HL-60 (cell line): ENCODE measurements at regions not wholly inside any gene's neighbourhood (a gene's known extent, or its start where the extent isn't known, plus 50 kb on each side); places are given as distances from the start of the nearest gene placed in this dataset.

ENCODE experiments used
- DNase-seq, 2 experiments: peaks; one replicate each; pipeline ENCODE4 v3.0.0-alpha.2; 2010 to 2020; ENCODE audit warnings: low read depth in 1 of 2, low spot score in 1 of 2
- H3K27ac ChIP-seq: fragments of 250-450 bp; sonication (Bioruptor Pico); replicated peaks from 2 replicates; pipeline ENCODE4 v1.5.1; 2020; ENCODE audit warnings: mild to moderate bottlenecking, moderate library complexity
- H3K27me3 ChIP-seq: fragments of 250-450 bp; sonication (Bioruptor Pico); 2 replicates; pipeline ENCODE4 v1.5.1; 2021; ENCODE audit warnings: mild to moderate bottlenecking, moderate library complexity; ENCODE audit not compliant: insufficient read depth, poor library complexity, severe bottlenecking
- H3K4me3 ChIP-seq: replicated peaks from 2 replicates; pipeline ENCODE4 v1.5.1; 2011; ENCODE audit warnings: mild to moderate bottlenecking, control low read depth, low read length; ENCODE audit not compliant: insufficient read depth
- GABPA ChIP-seq: IDR thresholded peaks from 2 replicates; pipeline ENCODE4 v1.6.1; 2012; ENCODE audit warnings: low read depth
- POLR2AphosphoS5 ChIP-seq: IDR thresholded peaks from 2 replicates; pipeline ENCODE4 v1.6.1; 2012; ENCODE audit warnings: low read depth
- REST ChIP-seq: IDR thresholded peaks from 2 replicates; pipeline ENCODE4 v1.6.1; 2012; ENCODE audit warnings: low read depth; ENCODE audit not compliant: insufficient replicate concordance
- SPI1 ChIP-seq: IDR thresholded peaks from 2 replicates; pipeline ENCODE4 v1.6.1; 2012; ENCODE audit warnings: low read depth, mild to moderate bottlenecking, borderline replicate concordance
- TF ChIP-seq, protein P1 (sequence below): IDR thresholded peaks from one replicate; pipeline ENCODE4 v1.5.1; 2011; ENCODE audit warnings: low read length, control low read depth, inconsistent platforms; ENCODE audit not compliant: insufficient read depth

DNA sequence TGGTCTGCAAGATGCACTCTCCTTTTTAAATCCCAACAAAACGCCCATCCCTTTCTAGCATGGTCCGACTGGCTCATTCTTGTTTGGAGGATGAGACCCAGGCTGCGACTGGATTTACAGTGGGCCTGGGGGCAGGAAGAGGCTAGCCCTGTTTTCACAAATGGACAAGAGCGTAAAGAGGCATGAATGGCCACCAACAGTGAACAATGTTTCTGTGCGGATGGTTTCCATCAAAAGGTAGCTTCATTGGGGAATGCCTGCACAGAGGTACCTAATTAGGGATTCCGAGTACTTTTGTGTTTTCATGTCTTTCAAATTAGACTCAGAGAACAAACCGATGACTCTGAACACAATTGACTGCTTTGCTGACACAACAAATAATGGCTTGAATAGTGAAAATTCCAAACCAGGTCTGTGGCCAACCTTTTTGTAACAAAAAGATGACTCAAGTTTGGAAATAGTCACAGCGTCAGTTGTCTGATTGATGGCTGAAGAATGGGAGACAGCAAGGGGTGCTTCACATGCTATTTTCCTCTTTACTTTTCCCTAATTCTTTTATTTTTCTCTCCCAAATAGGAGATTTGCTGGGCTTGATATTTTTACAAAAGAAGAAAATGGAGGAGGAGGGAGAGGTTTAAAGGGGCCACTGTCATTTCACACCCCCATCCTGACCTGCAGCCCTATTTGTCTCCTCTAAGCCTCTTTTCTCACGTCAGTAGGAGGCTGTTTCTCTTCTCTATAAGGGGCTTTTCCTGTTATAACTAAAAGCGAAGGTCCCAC lies 208.1 kb upstream of the S1PR3 start:
- H3K27me3 ChIP-seq, result no peaks in the 10 kb centered on the region
- no peak overlapping the region; the same call in 1 of the 2 replicates for H3K27ac ChIP-seq
- no peak overlapping the region for H3K4me3 ChIP-seq
- TF ChIP-seq GABPA, result no peak
- TF ChIP-seq POLR2AphosphoS5, result no peak
- no peak for TF ChIP-seq SPI1
- TF ChIP-seq, protein P1, sequence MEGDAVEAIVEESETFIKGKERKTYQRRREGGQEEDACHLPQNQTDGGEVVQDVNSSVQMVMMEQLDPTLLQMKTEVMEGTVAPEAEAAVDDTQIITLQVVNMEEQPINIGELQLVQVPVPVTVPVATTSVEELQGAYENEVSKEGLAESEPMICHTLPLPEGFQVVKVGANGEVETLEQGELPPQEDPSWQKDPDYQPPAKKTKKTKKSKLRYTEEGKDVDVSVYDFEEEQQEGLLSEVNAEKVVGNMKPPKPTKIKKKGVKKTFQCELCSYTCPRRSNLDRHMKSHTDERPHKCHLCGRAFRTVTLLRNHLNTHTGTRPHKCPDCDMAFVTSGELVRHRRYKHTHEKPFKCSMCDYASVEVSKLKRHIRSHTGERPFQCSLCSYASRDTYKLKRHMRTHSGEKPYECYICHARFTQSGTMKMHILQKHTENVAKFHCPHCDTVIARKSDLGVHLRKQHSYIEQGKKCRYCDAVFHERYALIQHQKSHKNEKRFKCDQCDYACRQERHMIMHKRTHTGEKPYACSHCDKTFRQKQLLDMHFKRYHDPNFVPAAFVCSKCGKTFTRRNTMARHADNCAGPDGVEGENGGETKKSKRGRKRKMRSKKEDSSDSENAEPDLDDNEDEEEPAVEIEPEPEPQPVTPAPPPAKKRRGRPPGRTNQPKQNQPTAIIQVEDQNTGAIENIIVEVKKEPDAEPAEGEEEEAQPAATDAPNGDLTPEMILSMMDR, result no peak
- TF ChIP-seq REST, result no peak
- no peak for DNase-seq

DNA sequence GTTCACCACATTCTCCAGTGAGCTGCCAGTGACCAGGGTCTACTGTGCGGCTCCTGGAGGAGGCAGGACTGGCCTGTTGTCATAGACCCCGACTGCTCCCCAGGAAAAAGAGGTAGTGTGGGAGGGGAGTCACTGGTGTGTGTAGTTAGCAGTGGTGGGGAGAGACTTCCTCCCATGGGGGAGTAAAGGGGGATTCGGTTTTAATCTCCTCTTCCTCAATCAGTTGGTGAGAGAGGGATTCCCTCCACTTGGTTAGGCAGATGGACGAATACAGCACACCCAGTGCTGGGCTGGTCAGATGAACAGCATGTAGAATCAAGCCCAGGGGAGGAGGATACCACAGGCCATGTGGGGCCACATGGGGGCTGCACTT lies 207.6 kb upstream of the S1PR3 start:
- H3K27ac ChIP-seq, result no peak overlapping the region
- H3K4me3 ChIP-seq, result no peak overlapping the region
- no peak for DNase-seq
- no peak for TF ChIP-seq GABPA
- TF ChIP-seq SPI1, result peak; percentile 65
- TF ChIP-seq REST, result no peak
- no peaks in the 10 kb centered on the region for H3K27me3 ChIP-seq

DNA sequence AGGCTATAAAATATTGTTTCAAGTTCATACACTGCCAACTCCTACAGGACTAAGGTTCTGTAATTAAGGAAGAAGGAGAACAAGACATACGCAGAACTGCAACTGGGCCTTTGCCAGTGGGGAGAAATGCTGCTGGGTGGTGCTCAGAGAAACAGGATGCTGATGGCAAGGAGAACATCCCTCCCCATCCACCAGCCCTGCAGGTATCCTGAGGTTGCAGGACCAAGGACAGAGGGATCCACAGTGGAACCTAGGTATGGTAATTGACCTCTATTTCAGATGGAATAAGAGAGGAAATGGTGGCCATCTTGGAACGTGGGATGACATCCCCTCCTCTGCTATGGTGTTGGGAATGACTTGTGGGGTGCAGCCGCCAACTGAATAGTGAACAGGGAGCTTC lies 206.3 kb upstream of the S1PR3 start:
- Histone ChIP-seq H3K27ac (no peak overlapping the region), H3K27me3 (no peaks in the 10 kb centered on the region), H3K4me3 (no peak overlapping the region)
- TF ChIP-seq POLR2AphosphoS5 (no peak), REST (peak; percentile 72)
- TF ChIP-seq, protein P1, result no peak
- no peak for DNase-seq
